Hepatocyte (in vitro differentiated cells): ENCODE measurements at regions not wholly inside any gene's neighbourhood (a gene's known extent, or its start where the extent isn't known, plus 50 kb on each side); places are given as distances from the start of the nearest gene placed in this dataset.

Experiments used
- DNase-seq: peaks from one replicate; pipeline ENCODE4 v3.0.0-alpha.2; 2016; ENCODE audit warnings: low spot score
- H2AFZ ChIP-seq: fragments of 200-600 bp; sonication (generic); 2 replicates; pipeline ENCODE4 v1.6.0; 2016; ENCODE audit warnings: antibody characterized with exemption, mild to moderate bottlenecking
- H3K27ac ChIP-seq: fragments of 200-600 bp; sonication (generic); 2 replicates; pipeline ENCODE4 v1.5.1; 2016; ENCODE audit warnings: mild to moderate bottlenecking
- H3K27me3 ChIP-seq: fragments of 200-600 bp; sonication (generic); 2 replicates; pipeline ENCODE4 v1.6.1; 2016
- H3K36me3 ChIP-seq: fragments of 200-600 bp; sonication (generic); replicated peaks from 2 replicates; pipeline ENCODE4 v1.5.1; 2016; ENCODE audit warnings: low read depth; ENCODE audit not compliant: insufficient read depth
- H3K4me1 ChIP-seq: fragments of 200-600 bp; sonication (generic); 2 replicates; pipeline ENCODE4 v1.5.1; 2016; ENCODE audit warnings: mild to moderate bottlenecking, moderate library complexity; ENCODE audit not compliant: insufficient read depth
- H3K4me2 ChIP-seq: fragments of 200-600 bp; sonication (generic); 2 replicates; pipeline ENCODE4 v1.6.0; 2016
- H3K4me3 ChIP-seq: fragments of 200-600 bp; sonication (generic); 2 replicates; pipeline ENCODE4 v1.5.1; 2016; ENCODE audit warnings: mild to moderate bottlenecking
- H3K79me2 ChIP-seq: fragments of 200-600 bp; sonication (generic); 2 replicates; pipeline ENCODE4 v1.6.0; 2017; ENCODE audit warnings: mild to moderate bottlenecking
- H3K9me2 ChIP-seq: fragments of 200-600 bp; sonication (generic); replicated peaks from 2 replicates; pipeline ENCODE4 v1.6.0; 2017; ENCODE audit warnings: mild to moderate bottlenecking; ENCODE audit not compliant: insufficient read depth
- H3K9me3 ChIP-seq: fragments of 200-600 bp; sonication (generic); 2 replicates; pipeline ENCODE4 v1.5.1; 2016; ENCODE audit warnings: low read depth, mild to moderate bottlenecking
- H4K20me1 ChIP-seq: fragments of 200-600 bp; sonication (generic); 2 replicates; pipeline ENCODE4 v1.6.0; 2016; ENCODE audit warnings: mild to moderate bottlenecking; ENCODE audit not compliant: insufficient read depth, poor library complexity, severe bottlenecking
- CTCF ChIP-seq: fragments of 200-600 bp; sonication (generic); IDR thresholded peaks from 2 replicates; pipeline ENCODE4 v1.5.1; 2016; ENCODE audit warnings: antibody characterized with exemption, mild to moderate bottlenecking; ENCODE audit not compliant: poor library complexity
- EZH2 ChIP-seq: fragments of 200-600 bp; sonication (generic); IDR thresholded peaks from 2 replicates; pipeline ENCODE4 v1.6.1; 2016; ENCODE audit warnings: antibody characterized with exemption, mild to moderate bottlenecking, borderline replicate concordance
- EZH2phosphoT487 ChIP-seq: fragments of 200-600 bp; sonication (generic); IDR thresholded peaks from one replicate; pipeline ENCODE4 v1.6.1; 2018; ENCODE audit warnings: antibody characterized with exemption, mild to moderate bottlenecking, low read depth, moderate library complexity; ENCODE audit not compliant: unreplicated experiment, severe bottlenecking
- WGBS: methylation state at CpG from one replicate; pipeline ENCODE4 v1.1.6; 2016; ENCODE audit warnings: low lambda C conversion rate; ENCODE audit errors: missing lambda C conversion rate; 5-methylcytosine and 5-hydroxymethylcytosine counted together

DNA sequence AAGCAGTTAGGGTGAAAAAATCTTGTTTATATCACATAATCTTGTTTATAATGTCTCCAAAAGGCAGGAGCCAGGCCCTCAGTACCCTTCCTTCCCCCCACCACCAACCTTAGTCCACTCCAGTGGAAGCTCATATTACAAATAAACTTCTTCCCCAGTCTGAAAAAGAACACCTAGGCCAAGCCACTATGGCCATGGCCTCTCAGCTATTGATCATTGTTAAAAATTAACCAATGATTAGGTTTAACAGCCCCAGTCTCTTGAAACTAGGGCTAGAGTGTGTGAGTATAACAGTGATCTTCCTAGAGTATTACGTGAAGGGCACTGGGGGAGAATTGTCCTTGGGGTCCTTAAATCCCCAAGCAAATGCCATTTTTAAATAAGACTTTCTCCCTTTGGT lies 411.9 kb upstream of the EDA2R start:
- 50% methylated on average over 1 of the region's 1 CpG for WGBS

GRCh38 chrX:67044866-67045265 lies 406.0 kb upstream of the EDA2R start:
- H3K4me1 ChIP-seq, result no peaks in the 10 kb centered on the region
- no peaks in the 10 kb centered on the region for H3K9me3 ChIP-seq
- TF ChIP-seq EZH2, result no peak
- TF ChIP-seq CTCF, result no peak
- TF ChIP-seq EZH2phosphoT487, result no peak
- H3K36me3 ChIP-seq, result no peaks in the 10 kb centered on the region
- no peaks in the 10 kb centered on the region for H3K9me2 ChIP-seq
- WGBS, result 44% methylated on average over 2 of the region's 2 CpGs
- no peak overlapping the region for H3K27ac ChIP-seq
- no peaks in the 10 kb centered on the region for H3K79me2 ChIP-seq
- no peak overlapping the region for H3K4me2 ChIP-seq
- H4K20me1 ChIP-seq, result no peaks in the 10 kb centered on the region
- no peak overlapping the region for H3K4me3 ChIP-seq
- no peaks in the 10 kb centered on the region for H3K27me3 ChIP-seq
- DNase-seq, result no peak
- H2AFZ ChIP-seq, result no peak overlapping the region

More for the DNA sequence above, 411.9 kb upstream of the EDA2R start:
- TF ChIP-seq EZH2, result no peak
- TF ChIP-seq EZH2phosphoT487, result no peak
- no peak for TF ChIP-seq CTCF
- Histone ChIP-seq H4K20me1 (no peaks in the 10 kb centered on the region), H3K4me1 (no peaks in the 10 kb centered on the region), H2AFZ (no peak overlapping the region), H3K27me3 (no peaks in the 10 kb centered on the region), H3K36me3 (no peaks in the 10 kb centered on the region), H3K9me2 (no peaks in the 10 kb centered on the region), H3K27ac (no peak overlapping the region), H3K4me2 (no peak overlapping the region), H3K9me3 (no peaks in the 10 kb centered on the region), H3K79me2 (no peaks in the 10 kb centered on the region), H3K4me3 (no peak overlapping the region)
- DNase-seq, result no peak

DNA sequence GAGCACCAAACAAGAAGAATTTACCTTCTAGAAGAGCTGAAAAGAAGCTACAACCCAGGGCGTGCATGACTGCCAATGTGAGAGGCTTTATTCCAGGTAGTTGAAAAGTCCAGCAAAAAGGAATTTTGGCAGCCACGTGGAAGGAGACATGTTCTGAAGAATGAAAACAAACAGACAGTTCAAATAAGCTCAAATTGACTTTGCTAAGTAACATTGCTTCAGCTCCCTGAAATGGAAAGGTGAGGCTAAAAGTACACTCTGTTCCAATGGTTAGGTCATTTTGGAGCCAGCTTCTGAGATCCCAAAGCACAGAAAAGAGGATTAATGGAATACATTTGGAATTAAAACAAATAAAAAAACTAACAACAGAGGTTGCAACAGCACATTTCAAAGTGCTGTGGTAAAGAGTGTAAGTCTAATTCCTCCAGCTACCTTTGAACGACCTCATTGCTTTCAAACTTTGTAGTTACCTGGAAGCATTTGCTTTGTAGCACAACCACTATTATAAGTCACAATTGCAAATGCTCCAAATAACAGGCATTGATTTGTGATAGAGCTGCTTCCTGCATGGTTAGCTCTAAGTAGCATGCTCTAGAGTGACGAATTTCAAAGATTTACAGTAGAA lies 405.3 kb upstream of the EDA2R start:
- no peak overlapping the region for H3K4me2 ChIP-seq
- DNase-seq, result no peak
- TF ChIP-seq EZH2 (no peak), CTCF (no peak), EZH2phosphoT487 (no peak)
- no peaks in the 10 kb centered on the region for H3K4me1 ChIP-seq
- no peaks in the 10 kb centered on the region for H3K9me3 ChIP-seq
- H3K4me3 ChIP-seq, result no peak overlapping the region
- WGBS, result 40% methylated on average over 4 of the region's 4 CpGs
- H3K79me2 ChIP-seq, result no peaks in the 10 kb centered on the region
- H3K27me3 ChIP-seq, result no peaks in the 10 kb centered on the region
- H2AFZ ChIP-seq, result no peak overlapping the region
- no peaks in the 10 kb centered on the region for H3K36me3 ChIP-seq
- H3K9me2 ChIP-seq, result no peaks in the 10 kb centered on the region
- no peak overlapping the region for H3K27ac ChIP-seq
- H4K20me1 ChIP-seq, result no peaks in the 10 kb centered on the region

DNA sequence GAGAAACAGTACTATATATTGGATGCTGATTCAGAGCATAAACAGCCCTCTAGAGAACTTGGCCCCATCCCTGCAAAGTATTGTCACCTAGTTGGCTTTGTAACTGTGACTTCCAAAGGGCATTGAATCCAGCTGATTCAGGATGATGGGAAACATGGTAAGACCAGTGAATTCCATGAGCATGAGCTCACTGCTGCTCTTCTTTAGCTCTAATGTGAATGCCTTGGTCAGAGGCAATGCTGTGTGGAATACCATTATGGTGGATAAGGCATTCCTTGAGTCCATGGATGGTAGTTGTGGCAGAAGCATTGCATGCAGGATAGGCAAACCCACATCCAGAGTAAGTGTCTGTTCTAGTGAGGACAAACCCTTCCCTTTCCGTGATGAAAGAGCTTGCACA lies 365.6 kb upstream of the EDA2R start:
- no peaks in the 10 kb centered on the region for H3K27me3 ChIP-seq
- H2AFZ ChIP-seq, result no peak overlapping the region
- H3K4me1 ChIP-seq, result no peaks in the 10 kb centered on the region
- H3K4me2 ChIP-seq, result no peak overlapping the region
- TF ChIP-seq EZH2, result no peak
- TF ChIP-seq CTCF, result no peak
- TF ChIP-seq EZH2phosphoT487, result no peak
- no peak for DNase-seq
- no peaks in the 10 kb centered on the region for H3K9me2 ChIP-seq
- H3K36me3 ChIP-seq, result no peaks in the 10 kb centered on the region
- no peaks in the 10 kb centered on the region for H3K79me2 ChIP-seq
- no peaks in the 10 kb centered on the region for H4K20me1 ChIP-seq
- H3K4me3 ChIP-seq, result no peak overlapping the region
- WGBS, result 46% methylated on average over 1 of the region's 1 CpG
- no peaks in the 10 kb centered on the region for H3K9me3 ChIP-seq
- H3K27ac ChIP-seq, result no peak overlapping the region
